GM12865 (cell line): ENCODE measurements at regions not wholly inside any gene's neighbourhood (a gene's known extent, or its start where the extent isn't known, plus 50 kb on each side); places are given as distances from the start of the nearest gene placed in this dataset.

Experiments
- DNase-seq: peaks from one replicate; pipeline ENCODE4 v3.0.0; 2010; ENCODE audit warnings: low read depth
- H3K4me3 ChIP-seq: 2 replicates; pipeline ENCODE4 v1.5.1; 2011; ENCODE audit warnings: mild to moderate bottlenecking, low read depth, low read length, control low read depth
- CTCF ChIP-seq: IDR thresholded peaks from 2 replicates; pipeline ENCODE4 v1.5.1; 2011; ENCODE audit warnings: low read length, control low read depth, low read depth, inconsistent platforms; ENCODE audit not compliant: insufficient read depth; ENCODE audit errors: missing control alignments

- no peak for DNase-seq
- no peak for TF ChIP-seq CTCF
- H3K4me3 ChIP-seq, result no peak overlapping the region
Observed at GRCh38 chr17:79438546-79439334, 172.1 kb downstream of the RBFOX3 start.

DNA sequence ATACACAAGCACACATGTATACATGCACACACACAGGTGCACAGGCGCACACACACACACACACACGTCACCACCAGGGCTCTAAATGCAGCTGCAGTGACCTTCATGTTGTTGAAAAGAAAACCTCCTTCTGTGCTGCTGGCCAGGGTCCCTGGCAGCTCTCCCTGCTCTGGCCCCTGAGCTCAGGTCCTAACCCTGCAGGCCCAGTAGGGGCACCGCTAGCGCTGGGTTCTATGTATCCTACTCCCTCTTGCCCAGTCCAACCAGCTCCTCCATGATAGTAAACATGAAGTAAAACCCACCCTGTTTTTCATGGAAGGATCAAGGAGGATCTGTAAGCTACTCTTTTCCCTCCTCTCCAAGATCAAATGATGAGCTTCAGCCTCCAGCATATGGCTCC, 172.8 kb downstream of the RBFOX3 start:
- no peak for TF ChIP-seq CTCF
- H3K4me3 ChIP-seq, result no peak overlapping the region
- DNase-seq, result no peak

DNA sequence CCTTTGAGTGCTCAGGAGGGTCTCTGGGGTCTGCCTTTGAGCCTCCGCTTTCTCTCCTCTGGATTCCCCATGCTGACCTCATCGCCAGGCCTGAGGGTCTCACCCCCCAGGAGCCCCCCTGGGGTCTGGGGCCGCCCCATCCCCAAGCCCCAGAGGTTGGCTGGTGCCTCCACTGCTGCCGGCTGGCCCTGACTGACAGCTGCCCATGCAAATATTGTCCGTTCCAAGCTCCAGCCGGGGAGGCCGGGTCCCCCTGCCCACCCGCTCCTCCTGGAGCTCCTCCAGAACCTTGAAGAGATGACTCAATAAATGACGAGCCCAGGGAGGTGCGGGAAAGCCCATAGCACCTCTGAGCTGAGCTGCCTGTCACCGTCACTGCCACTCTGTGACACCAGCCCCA, 173.8 kb downstream of the RBFOX3 start:
- H3K4me3 ChIP-seq, result no peak overlapping the region
- TF ChIP-seq CTCF, result no peak
- no peak for DNase-seq

- DNase-seq, result no peak
- no peak overlapping the region for H3K4me3 ChIP-seq
- no peak for TF ChIP-seq CTCF
Observed at GRCh38 chr17:79435962-79436361, 174.9 kb downstream of the RBFOX3 start.

- H3K4me3 ChIP-seq, result no peak overlapping the region
- no peak for TF ChIP-seq CTCF
- DNase-seq, result no peak
Observed at GRCh38 chr17:79435296-79435695, 175.6 kb downstream of the RBFOX3 start.

DNA sequence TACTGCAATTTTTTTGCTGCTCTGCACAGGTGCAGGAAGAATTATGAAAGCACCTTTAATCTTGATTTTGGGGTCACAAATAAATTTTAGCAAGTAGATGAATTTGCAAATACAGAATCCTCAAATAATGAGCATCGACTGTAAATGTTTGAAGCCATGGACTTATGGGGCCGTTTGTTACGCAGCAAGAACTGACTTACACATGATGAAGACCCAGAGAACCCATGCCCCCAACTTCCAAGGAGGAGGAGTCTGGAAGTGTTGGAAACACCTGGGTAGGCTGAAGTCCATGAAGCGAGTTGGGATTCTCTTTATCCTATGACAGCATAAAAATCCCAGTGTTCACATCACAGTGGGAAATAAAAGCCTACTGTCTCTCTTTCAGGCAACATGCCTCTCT, 176.6 kb downstream of the RBFOX3 start:
- H3K4me3 ChIP-seq, result no peak overlapping the region
- no peak for TF ChIP-seq CTCF
- no peak for DNase-seq

GRCh38 chr17:79433379-79433778, 177.5 kb downstream of the RBFOX3 start:
- no peak for DNase-seq
- no peak overlapping the region for H3K4me3 ChIP-seq
- no peak for TF ChIP-seq CTCF
